Neuronal stem cell (in vitro differentiated cells): ENCODE measurements at regions not wholly inside any gene's neighbourhood (a gene's known extent, or its start where the extent isn't known, plus 50 kb on each side); places are given as distances from the start of the nearest gene placed in this dataset.

Experiments
- DNase-seq: peaks from one replicate; pipeline ENCODE4 v3.0.0-alpha.2; 2013; ENCODE audit warnings: low spot score
- H2AFZ ChIP-seq: one replicate; pipeline ENCODE4 v1.6.1; 2013; ENCODE audit warnings: mild to moderate bottlenecking, low read length, inconsistent platforms
- H2AK5ac ChIP-seq: 2 replicates; pipeline ENCODE4 v1.6.1; 2013; ENCODE audit warnings: low read depth, mild to moderate bottlenecking, inconsistent platforms, low read length, moderate library complexity, mixed read lengths
- H2BK120ac ChIP-seq: 2 replicates; pipeline ENCODE4 v1.6.1; 2013; ENCODE audit warnings: low read depth, mild to moderate bottlenecking, inconsistent platforms, low read length, moderate library complexity, mixed read lengths
- H2BK12ac ChIP-seq: one replicate; pipeline ENCODE4 v1.6.1; 2013; ENCODE audit warnings: low read length, inconsistent platforms
- H2BK15ac ChIP-seq: 2 replicates; pipeline ENCODE4 v1.6.1; 2013; ENCODE audit warnings: mild to moderate bottlenecking, low read length, inconsistent platforms, mixed read lengths
- H2BK5ac ChIP-seq: one replicate; pipeline ENCODE4 v1.6.1; 2013; ENCODE audit warnings: inconsistent platforms, mild to moderate bottlenecking, low read length, moderate library complexity
- H3K14ac ChIP-seq: one replicate; pipeline ENCODE4 v1.6.1; 2013; ENCODE audit warnings: low read length, inconsistent platforms
- H3K18ac ChIP-seq: 2 replicates; pipeline ENCODE4 v1.6.1; 2013; ENCODE audit warnings: low read length, inconsistent platforms
- H3K23ac ChIP-seq: 2 replicates; pipeline ENCODE4 v1.6.1; 2013; ENCODE audit warnings: low read depth, mild to moderate bottlenecking, mixed read lengths, low read length, inconsistent platforms; ENCODE audit not compliant: poor library complexity
- H3K27ac ChIP-seq: replicated peaks from 3 replicates; pipeline ENCODE4 v1.5.1; 2013; ENCODE audit warnings: low read length, inconsistent platforms
- H3K27me3 ChIP-seq, 3 experiments: 2 replicates each; pipeline ENCODE4 v1.6.1; 2013; ENCODE audit warnings: low read length in 3 of 3, mild to moderate bottlenecking in 2 of 3, inconsistent platforms in 1 of 3, low read depth in 1 of 3, mixed read lengths in 1 of 3, moderate library complexity in 1 of 3; ENCODE audit not compliant: control insufficient read depth in 3 of 3, insufficient read depth in 3 of 3
- H3K36me3 ChIP-seq, 2 donors: replicated peaks in 1 of 2; 2 replicates each; pipeline ENCODE4 v1.6.1; 2013; ENCODE audit warnings: low read length in 2 of 2; ENCODE audit not compliant: control insufficient read depth in 2 of 2, insufficient read depth in 2 of 2
- H3K4ac ChIP-seq: 2 replicates; pipeline ENCODE4 v1.6.1; 2013; ENCODE audit warnings: inconsistent platforms, mild to moderate bottlenecking, low read length, moderate library complexity
- H3K4me1 ChIP-seq, 2 donors: 1 replicate in 1 of 2; 2 replicates in 1 of 2; pipeline ENCODE4 v1.6.1; 2013; ENCODE audit warnings: low read length in 2 of 2, low read depth in 1 of 2; ENCODE audit not compliant: control insufficient read depth in 2 of 2, insufficient read depth in 1 of 2
- H3K4me2 ChIP-seq: one replicate; pipeline ENCODE4 v1.6.1; 2013; ENCODE audit warnings: mild to moderate bottlenecking, low read length, inconsistent platforms; ENCODE audit not compliant: insufficient read depth, poor library complexity, severe bottlenecking
- H3K4me3 ChIP-seq, 2 donors: 2 replicates each; pipeline ENCODE4 v1.5.1; 2013; ENCODE audit warnings: low read length in 2 of 2, mild to moderate bottlenecking in 2 of 2, inconsistent platforms in 1 of 2, moderate library complexity in 1 of 2
- H3K79me1 ChIP-seq: one replicate; pipeline ENCODE4 v1.6.1; 2013; ENCODE audit warnings: low read depth, mild to moderate bottlenecking, inconsistent platforms, low read length, moderate library complexity
- H3K9ac ChIP-seq: one replicate; pipeline ENCODE4 v1.6.1; 2013; ENCODE audit warnings: mild to moderate bottlenecking, low read depth, low read length, inconsistent platforms; ENCODE audit not compliant: poor library complexity
- H3K9me3 ChIP-seq, 2 donors: replicated peaks in 1 of 2; 2 replicates each; pipeline versions ENCODE3 to v1.6.1; 2013; ENCODE audit warnings: low read length in 2 of 2, mild to moderate bottlenecking in 2 of 2, inconsistent platforms in 1 of 2, low read depth in 1 of 2, mixed read lengths in 1 of 2, moderate library complexity in 1 of 2; ENCODE audit not compliant: control insufficient read depth in 2 of 2, insufficient read depth in 1 of 2
- H4K8ac ChIP-seq: one replicate; pipeline ENCODE4 v1.6.1; 2013; ENCODE audit warnings: low read depth, mild to moderate bottlenecking, inconsistent platforms, low read length, moderate library complexity
- H4K91ac ChIP-seq: one replicate; pipeline ENCODE4 v1.6.1; 2013; ENCODE audit warnings: low read length, low read depth, mild to moderate bottlenecking, inconsistent platforms; ENCODE audit not compliant: poor library complexity
- WGBS, 2 donors: extraction: QIAGEN DNeasy Blood & Tissue Kit; methylation state at CpG; one replicate each; pipeline ENCODE4 v1.1.7; 2013; ENCODE audit warnings: missing lambda C conversion rate in 2 of 2, mixed read lengths in 1 of 2; ENCODE audit not compliant: insufficient read length in 2 of 2, insufficient replicate concordance in 1 of 2; ENCODE audit errors: extremely low coverage in 2 of 2; 5-methylcytosine and 5-hydroxymethylcytosine counted together

GRCh38 chr4:59060895-59061294 lies 1950.7 kb upstream of the IGFBP7 start:
- Histone ChIP-seq H2AFZ (no peak overlapping the region), H3K23ac (no peak overlapping the region), H2BK12ac (no peak overlapping the region), H3K4ac (no peak overlapping the region), H2AK5ac (no peak overlapping the region), H2BK15ac (no peak overlapping the region), H3K4me1 (no peaks in the 10 kb centered on the region), H3K4me3 (no peak overlapping the region), H2BK5ac (no peak overlapping the region), H3K9ac (no peak overlapping the region), H3K27me3 (no peaks in the 10 kb centered on the region), H3K79me1 (no peaks in the 10 kb centered on the region), H3K9me3 (no peaks in the 10 kb centered on the region), H4K91ac (no peak overlapping the region), H2BK120ac (no peak overlapping the region), H3K14ac (no peak overlapping the region), H3K4me2 (no peak overlapping the region), H3K27ac (no peak overlapping the region), H4K8ac (no peak overlapping the region), H3K36me3 (no peaks in the 10 kb centered on the region), H3K18ac (no peak overlapping the region)
- DNase-seq = no peak
- no CpG with 5 or more reads among the region's 2 CpGs for WGBS, 2 donors

- H3K4me3 ChIP-seq = no peak overlapping the region
- no peak overlapping the region for H2BK120ac ChIP-seq
- H4K8ac ChIP-seq = no peak overlapping the region
- H2BK5ac ChIP-seq = no peak overlapping the region
- WGBS, 2 donors = no CpG with 5 or more reads among the region's 4 CpGs
- H3K4me1 ChIP-seq = no peaks in the 10 kb centered on the region
- no peak overlapping the region for H3K27ac ChIP-seq
- H3K14ac ChIP-seq = no peak overlapping the region
- H2BK15ac ChIP-seq = no peak overlapping the region
- no peak overlapping the region for H3K23ac ChIP-seq
- no peak for DNase-seq
- H3K9ac ChIP-seq = no peak overlapping the region
- no peaks in the 10 kb centered on the region for H3K27me3 ChIP-seq
- no peak overlapping the region for H3K4ac ChIP-seq
- H3K9me3 ChIP-seq = no peaks in the 10 kb centered on the region
- no peak overlapping the region for H3K4me2 ChIP-seq
- no peak overlapping the region for H2AFZ ChIP-seq
- no peaks in the 10 kb centered on the region for H3K79me1 ChIP-seq
- H3K36me3 ChIP-seq = no peaks in the 10 kb centered on the region
- H3K18ac ChIP-seq = no peak overlapping the region
- no peak overlapping the region for H2AK5ac ChIP-seq
- H2BK12ac ChIP-seq = no peak overlapping the region
- no peak overlapping the region for H4K91ac ChIP-seq
Measured at GRCh38 chr4:59063015-59063720, 1953.0 kb upstream of the IGFBP7 start.

- Histone ChIP-seq H3K79me1 (no peaks in the 10 kb centered on the region), H2AFZ (no peak overlapping the region), H4K8ac (no peak overlapping the region)
Measured at GRCh38 chr4:59068722-59069418, 1958.7 kb upstream of the IGFBP7 start.

GRCh38 chr4:59086410-59086809 lies 1976.2 kb upstream of the IGFBP7 start:
- Histone ChIP-seq H4K91ac (no peak overlapping the region), H3K23ac (no peak overlapping the region), H4K8ac (no peak overlapping the region), H3K36me3 (no peaks in the 10 kb centered on the region), H3K27me3 (no peaks in the 10 kb centered on the region), H2BK12ac (no peak overlapping the region), H3K79me1 (no peaks in the 10 kb centered on the region), H3K4me2 (no peak overlapping the region), H3K4me3 (no peak overlapping the region), H3K9me3 (no peaks in the 10 kb centered on the region), H3K9ac (no peak overlapping the region), H3K14ac (no peak overlapping the region), H3K4ac (no peak overlapping the region), H2AFZ (no peak overlapping the region), H3K4me1 (peaks cover 0 to 2% of the 10 kb centered on the region in 2 donors), H2AK5ac (no peak overlapping the region), H2BK15ac (no peak overlapping the region), H2BK120ac (no peak overlapping the region), H3K27ac (no peak overlapping the region), H2BK5ac (no peak overlapping the region), H3K18ac (no peak overlapping the region)
- no CpG with 5 or more reads among the region's 3 CpGs for WGBS, 2 donors
- DNase-seq = no peak

More at GRCh38 chr4:59068722-59069418, 1958.7 kb upstream of the IGFBP7 start:
- H3K36me3 ChIP-seq = no peaks in the 10 kb centered on the region
- no peak for DNase-seq
- no peak overlapping the region for H2BK15ac ChIP-seq
- no peaks in the 10 kb centered on the region for H3K9me3 ChIP-seq
- no peaks in the 10 kb centered on the region for H3K4me1 ChIP-seq
- H3K4me3 ChIP-seq = no peak overlapping the region
- H2BK120ac ChIP-seq = no peak overlapping the region
- no peak overlapping the region for H2BK5ac ChIP-seq
- H3K27me3 ChIP-seq = no peaks in the 10 kb centered on the region
- H3K4me2 ChIP-seq = no peak overlapping the region
- H3K23ac ChIP-seq = no peak overlapping the region
- no peak overlapping the region for H3K4ac ChIP-seq
- no peak overlapping the region for H3K27ac ChIP-seq
- H3K9ac ChIP-seq = no peak overlapping the region
- no CpG with 5 or more reads among the region's 7 CpGs for WGBS, 2 donors
- no peak overlapping the region for H3K14ac ChIP-seq
- H2BK12ac ChIP-seq = no peak overlapping the region
- no peak overlapping the region for H4K91ac ChIP-seq
- no peak overlapping the region for H3K18ac ChIP-seq
- no peak overlapping the region for H2AK5ac ChIP-seq
